Left ventricle myocardium inferior (tissue), 1 donor: ENCODE measurements at regions not wholly inside any gene's neighbourhood (a gene's known extent, or its start where the extent isn't known, plus 50 kb on each side); places are given as distances from the start of the nearest gene placed in this dataset.

Source experiments
- DNase-seq: peaks from one replicate; pipeline ENCODE4 v3.0.0-alpha.2; 2020
- H3K27ac ChIP-seq: fragments of 200-600 bp; replicated peaks from 2 replicates; pipeline ENCODE4 v1.8.0; 2021
- H3K27me3 ChIP-seq: fragments of 200-600 bp; 2 replicates; pipeline ENCODE4 v1.8.0; 2021; ENCODE audit warnings: low read depth
- H3K36me3 ChIP-seq: fragments of 200-600 bp; 2 replicates; pipeline ENCODE4 v1.8.0; 2021
- H3K4me1 ChIP-seq: fragments of 200-600 bp; 2 replicates; pipeline ENCODE4 v1.8.0; 2021
- H3K4me3 ChIP-seq: fragments of 200-600 bp; 2 replicates; pipeline ENCODE4 v1.8.0; 2021; ENCODE audit warnings: mild to moderate bottlenecking, moderate library complexity
- H3K9me3 ChIP-seq: fragments of 200-600 bp; replicated peaks from 2 replicates; pipeline ENCODE4 v1.8.0; 2021
- CTCF ChIP-seq: fragments of 200-600 bp; IDR thresholded peaks from 2 replicates; pipeline ENCODE4 v1.8.0; 2021; ENCODE audit warnings: antibody characterized with exemption, mild to moderate bottlenecking, borderline replicate concordance
- intact Hi-C: fragments of 100-400 bp; cut with micrococcal nuclease; formaldehyde crosslinking; loops from one replicate; pipeline ENCODE4 v1.11.0; 2022
- donor health status: DM: no; HTN: yes; CAD: no; lungs with severe emphysema.

DNA sequence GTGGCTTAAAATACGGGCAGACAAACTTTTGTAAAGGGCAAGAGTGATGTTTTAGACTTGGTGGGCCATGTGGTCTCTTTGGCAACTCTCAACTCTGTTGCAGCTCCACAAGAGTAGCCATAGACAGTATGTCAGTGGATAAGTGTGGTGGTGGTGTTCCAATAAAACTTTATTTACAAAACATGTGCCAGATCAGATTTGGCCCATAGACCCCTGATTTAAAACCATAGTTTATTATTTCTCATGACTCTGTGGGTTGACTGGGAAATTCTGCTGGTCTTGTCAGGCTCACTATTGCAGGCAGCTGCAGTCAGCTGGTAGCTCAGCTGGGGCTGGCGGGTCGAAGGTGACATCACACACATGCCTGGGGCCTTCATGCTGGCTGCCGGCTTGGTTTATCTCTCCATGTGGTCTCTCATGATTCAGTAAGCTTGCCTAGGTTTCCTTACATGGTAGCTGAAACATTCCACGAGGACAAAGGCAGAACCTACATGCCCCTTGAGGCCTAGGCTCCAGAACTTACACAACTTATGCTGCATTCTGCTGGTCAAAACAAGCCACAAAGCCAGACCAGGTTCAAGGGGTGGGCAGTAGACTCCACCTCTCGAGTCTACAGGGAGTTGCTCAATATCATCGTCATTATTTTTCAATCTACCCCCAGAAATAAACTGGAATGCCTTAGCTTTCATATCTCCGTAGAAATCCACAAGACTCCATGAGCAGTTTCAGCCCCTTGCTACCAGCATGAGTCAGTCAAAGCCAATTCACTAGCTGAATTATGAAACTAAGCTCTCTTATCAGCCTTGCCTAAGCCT is 245.7 kb downstream of the WDR11 start:
- H3K27ac ChIP-seq = peak overlapping the region; percentile 45
- H3K4me3 ChIP-seq = no peak overlapping the region
- intact Hi-C loops = no loop called here
- TF ChIP-seq CTCF = no peak
- no peaks in the 10 kb centered on the region for H3K4me1 ChIP-seq
- H3K36me3 ChIP-seq = no peaks in the 10 kb centered on the region
- H3K9me3 ChIP-seq = no peaks in the 10 kb centered on the region
- peaks cover 16% of the 10 kb centered on the region for H3K27me3 ChIP-seq
- peak; percentile 78 for DNase-seq

DNA sequence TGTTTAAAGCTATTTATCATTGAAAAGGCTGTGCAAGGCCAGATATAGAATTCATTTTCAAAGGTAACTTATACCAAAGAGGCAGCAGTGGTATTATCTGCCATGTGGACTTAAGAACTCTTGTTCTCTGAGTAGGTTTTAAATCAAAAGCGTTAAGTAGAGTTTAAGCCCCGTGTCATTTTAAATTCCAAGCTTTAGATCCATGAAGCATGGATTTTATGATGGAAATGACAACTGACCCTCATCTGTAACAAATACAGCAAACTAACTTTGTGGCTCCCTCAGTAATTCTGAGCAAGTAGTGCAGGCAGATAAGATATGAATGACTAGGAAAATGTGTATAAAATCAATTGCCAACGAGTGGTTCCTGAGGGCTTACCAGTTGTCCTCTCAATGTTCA is 247.0 kb downstream of the WDR11 start:
- Histone ChIP-seq H3K27me3 (peaks cover 16% of the 10 kb centered on the region), H3K4me1 (no peaks in the 10 kb centered on the region), H3K36me3 (no peaks in the 10 kb centered on the region), H3K4me3 (no peak overlapping the region), H3K9me3 (no peaks in the 10 kb centered on the region), H3K27ac (no peak overlapping the region)
- no peak for TF ChIP-seq CTCF
- intact Hi-C loops = no loop called here
- no peak for DNase-seq

DNA sequence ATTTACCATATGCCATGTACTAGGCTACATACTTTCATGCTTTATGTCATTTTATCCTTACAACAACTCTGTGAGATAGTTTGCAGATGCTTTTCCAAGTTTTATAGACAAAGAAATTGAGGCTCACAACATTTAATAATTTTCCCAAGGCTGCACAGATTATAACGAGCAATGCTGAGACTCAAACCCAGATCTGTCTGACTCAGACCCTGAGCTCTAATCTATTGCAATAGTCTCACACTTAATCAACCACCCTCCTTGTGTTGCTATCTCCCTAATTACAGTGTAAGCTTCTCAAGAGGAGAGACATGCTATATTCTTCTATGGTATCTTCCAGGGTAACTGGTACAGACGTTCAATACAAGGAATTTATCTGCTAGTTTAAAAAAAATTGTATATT is 247.6 kb downstream of the WDR11 start:
- DNase-seq = no peak
- Histone ChIP-seq H3K4me3 (no peak overlapping the region), H3K27ac (no peak overlapping the region), H3K27me3 (peaks cover 16% of the 10 kb centered on the region), H3K9me3 (no peaks in the 10 kb centered on the region), H3K36me3 (no peaks in the 10 kb centered on the region), H3K4me1 (no peaks in the 10 kb centered on the region)
- intact Hi-C loops = no loop called here
- TF ChIP-seq CTCF = no peak

- Histone ChIP-seq H3K4me1 (no peaks in the 10 kb centered on the region), H3K27me3 (peaks cover 16% of the 10 kb centered on the region), H3K36me3 (no peaks in the 10 kb centered on the region), H3K9me3 (no peaks in the 10 kb centered on the region), H3K27ac (no peak overlapping the region), H3K4me3 (no peak overlapping the region)
- no peak for TF ChIP-seq CTCF
- intact Hi-C loops = no loop called here
- DNase-seq = no peak
These were observed 248.0 kb downstream of the WDR11 start for GRCh38 chr10:121099181-121099580.

GRCh38 chr10:121099592-121099991 is 248.4 kb downstream of the WDR11 start:
- intact Hi-C loops = no loop called here
- H3K27me3 ChIP-seq = peaks cover 16% of the 10 kb centered on the region

More at GRCh38 chr10:121099592-121099991, 248.4 kb downstream of the WDR11 start:
- no peak for TF ChIP-seq CTCF
- H3K4me1 ChIP-seq = no peaks in the 10 kb centered on the region
- no peak overlapping the region for H3K4me3 ChIP-seq
- H3K36me3 ChIP-seq = no peaks in the 10 kb centered on the region
- H3K27ac ChIP-seq = no peak overlapping the region
- H3K9me3 ChIP-seq = no peaks in the 10 kb centered on the region
- no peak for DNase-seq
